Nephron progenitor cell (in vitro differentiated cells): ENCODE measurements at regions not wholly inside any gene's neighbourhood (a gene's known extent, or its start where the extent isn't known, plus 50 kb on each side); places are given as distances from the start of the nearest gene placed in this dataset.

Experiments used
- DNase-seq: peaks from one replicate; pipeline ENCODE4 v3.0.0; 2021
- H3K27ac Mint-ChIP-seq: 2 replicates; pipeline ENCODE4 v1.8.0; 2021; ENCODE audit warnings: mild to moderate bottlenecking, moderate library complexity, mixed read lengths
- H3K27me3 Mint-ChIP-seq: 2 replicates; pipeline ENCODE4 v1.8.0; 2021; ENCODE audit warnings: mild to moderate bottlenecking, low read depth, mixed read lengths; ENCODE audit not compliant: poor library complexity
- H3K36me3 Mint-ChIP-seq: 2 replicates; pipeline ENCODE4 v1.8.0; 2021; ENCODE audit warnings: low read depth, mixed read lengths
- H3K4me1 Mint-ChIP-seq: 2 replicates; pipeline ENCODE4 v1.8.0; 2021; ENCODE audit warnings: mixed read lengths
- H3K4me3 Mint-ChIP-seq: 2 replicates; pipeline ENCODE4 v1.8.0; 2021; ENCODE audit warnings: mild to moderate bottlenecking, moderate library complexity, mixed read lengths
- H3K9me3 Mint-ChIP-seq: 2 replicates; pipeline ENCODE4 v1.8.0; 2021; ENCODE audit warnings: mild to moderate bottlenecking, moderate library complexity, mixed read lengths
- CTCF ChIP-seq: fragments of 200-600 bp; sonication (generic); IDR thresholded peaks from 2 replicates; pipeline ENCODE4 v1.5.0; 2021; ENCODE audit warnings: antibody characterized with exemption

GRCh38 chr15:95269242-95270183 is 1038.2 kb downstream of the MCTP2 start:
- peaks cover 19% of the 10 kb centered on the region for H3K36me3 Mint-ChIP-seq
- H3K27ac Mint-ChIP-seq, result peak overlapping the region; percentile 82
- no peak overlapping the region for H3K4me3 Mint-ChIP-seq

GRCh38 chr15:95274101-95274500 is 1042.7 kb downstream of the MCTP2 start:
- Mint-ChIP-seq H3K27ac (no peak overlapping the region), H3K4me3 (no peak overlapping the region), H3K36me3 (peaks cover 27% of the 10 kb centered on the region), H3K4me1 (peaks cover 38% of the 10 kb centered on the region), H3K27me3 (peaks cover 4% of the 10 kb centered on the region), H3K9me3 (peaks cover 18% of the 10 kb centered on the region)
- no peak for DNase-seq
- no peak for TF ChIP-seq CTCF

More at GRCh38 chr15:95269242-95270183, 1038.2 kb downstream of the MCTP2 start:
- peaks cover 55% of the 10 kb centered on the region for H3K4me1 Mint-ChIP-seq
- H3K27me3 Mint-ChIP-seq, result peaks cover 4% of the 10 kb centered on the region
- no peak for TF ChIP-seq CTCF
- H3K9me3 Mint-ChIP-seq, result peaks cover 29% of the 10 kb centered on the region
- DNase-seq, result no peak

- no peak for DNase-seq
- Mint-ChIP-seq H3K27me3 (peaks cover 4% of the 10 kb centered on the region), H3K36me3 (peaks cover 23% of the 10 kb centered on the region), H3K9me3 (peaks cover 18% of the 10 kb centered on the region), H3K4me1 (peaks cover 28% of the 10 kb centered on the region), H3K4me3 (no peak overlapping the region), H3K27ac (peak overlapping the region; percentile 89)
- no peak for TF ChIP-seq CTCF
Measured at GRCh38 chr15:95277266-95277665, 1045.9 kb downstream of the MCTP2 start.

- peaks cover 12% of the 10 kb centered on the region for H3K36me3 Mint-ChIP-seq
- no peak overlapping the region for H3K4me3 Mint-ChIP-seq
- H3K27ac Mint-ChIP-seq, result peak overlapping the region; percentile 31
- no peaks in the 10 kb centered on the region for H3K27me3 Mint-ChIP-seq
- peaks cover 40% of the 10 kb centered on the region for H3K4me1 Mint-ChIP-seq
- peaks cover 8% of the 10 kb centered on the region for H3K9me3 Mint-ChIP-seq
- no peak for TF ChIP-seq CTCF
- DNase-seq, result no peak
Measured at GRCh38 chr15:95278532-95279245, 1047.3 kb downstream of the MCTP2 start.

GRCh38 chr15:95279277-95280019 is 1048.1 kb downstream of the MCTP2 start:
- H3K4me1 Mint-ChIP-seq, result peaks cover 48% of the 10 kb centered on the region
- TF ChIP-seq CTCF, result no peak
- H3K27ac Mint-ChIP-seq, result no peak overlapping the region
- DNase-seq, result no peak
- peaks cover 8% of the 10 kb centered on the region for H3K36me3 Mint-ChIP-seq
- no peaks in the 10 kb centered on the region for H3K27me3 Mint-ChIP-seq
- H3K9me3 Mint-ChIP-seq, result peaks cover 4% of the 10 kb centered on the region
- no peak overlapping the region for H3K4me3 Mint-ChIP-seq
